MM.1S (cell line): ENCODE measurements at regions not wholly inside any gene's neighbourhood (a gene's known extent, or its start where the extent isn't known, plus 50 kb on each side); places are given as distances from the start of the nearest gene placed in this dataset.

Source experiments
- EZH2 ChIP-seq: fragments of 300-600 bp; sonication (generic); optimal IDR thresholded peaks from 2 replicates; pipeline ENCODE3; 2017; ENCODE audit warnings: low read depth, mild to moderate bottlenecking, antibody characterized with exemption, low read length, mixed read lengths
- EZH2phosphoT487 ChIP-seq: fragments of 300-600 bp; sonication (generic); IDR thresholded peaks from 2 replicates; pipeline ENCODE4 v1.6.1; 2018; ENCODE audit warnings: antibody characterized with exemption, low read length
- TF ChIP-seq, protein P1 (sequence below): fragments of 300-600 bp; sonication (generic); IDR thresholded peaks from 2 replicates; pipeline ENCODE4 v1.5.1; 2016; ENCODE audit warnings: antibody characterized with exemption, low read length, mixed read lengths

DNA sequence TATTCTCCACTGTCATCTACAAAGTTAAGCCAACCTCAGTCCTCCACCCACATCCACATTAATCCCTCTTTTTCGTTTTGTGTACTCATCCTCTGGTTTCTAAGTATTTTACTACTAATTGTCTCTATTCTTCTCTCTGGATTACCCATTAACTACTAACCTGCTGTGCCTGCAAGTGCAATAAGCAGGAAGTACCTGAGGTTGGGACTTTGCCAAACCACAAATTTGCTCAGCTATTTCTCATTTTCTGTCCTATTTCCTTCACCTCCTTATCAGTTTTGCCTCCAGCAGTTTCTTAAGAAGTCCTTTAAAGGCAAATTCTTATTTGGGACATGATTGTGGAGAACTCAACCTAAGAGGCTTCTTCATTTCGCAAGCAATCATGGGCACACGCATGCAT, 1708.9 kb downstream of the SLITRK5 start:
- TF ChIP-seq, protein P1, sequence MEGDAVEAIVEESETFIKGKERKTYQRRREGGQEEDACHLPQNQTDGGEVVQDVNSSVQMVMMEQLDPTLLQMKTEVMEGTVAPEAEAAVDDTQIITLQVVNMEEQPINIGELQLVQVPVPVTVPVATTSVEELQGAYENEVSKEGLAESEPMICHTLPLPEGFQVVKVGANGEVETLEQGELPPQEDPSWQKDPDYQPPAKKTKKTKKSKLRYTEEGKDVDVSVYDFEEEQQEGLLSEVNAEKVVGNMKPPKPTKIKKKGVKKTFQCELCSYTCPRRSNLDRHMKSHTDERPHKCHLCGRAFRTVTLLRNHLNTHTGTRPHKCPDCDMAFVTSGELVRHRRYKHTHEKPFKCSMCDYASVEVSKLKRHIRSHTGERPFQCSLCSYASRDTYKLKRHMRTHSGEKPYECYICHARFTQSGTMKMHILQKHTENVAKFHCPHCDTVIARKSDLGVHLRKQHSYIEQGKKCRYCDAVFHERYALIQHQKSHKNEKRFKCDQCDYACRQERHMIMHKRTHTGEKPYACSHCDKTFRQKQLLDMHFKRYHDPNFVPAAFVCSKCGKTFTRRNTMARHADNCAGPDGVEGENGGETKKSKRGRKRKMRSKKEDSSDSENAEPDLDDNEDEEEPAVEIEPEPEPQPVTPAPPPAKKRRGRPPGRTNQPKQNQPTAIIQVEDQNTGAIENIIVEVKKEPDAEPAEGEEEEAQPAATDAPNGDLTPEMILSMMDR, result no peak
- TF ChIP-seq EZH2 (no peak), EZH2phosphoT487 (no peak)
